SK-N-MC (cell line): ENCODE measurements at regions not wholly inside any gene's neighbourhood (a gene's known extent, or its start where the extent isn't known, plus 50 kb on each side); places are given as distances from the start of the nearest gene placed in this dataset.

ENCODE experiments used
- EZH2 ChIP-seq: fragments of 200-600 bp; sonication (generic); IDR thresholded peaks from one replicate; pipeline ENCODE4 v1.6.1; 2017; ENCODE audit warnings: antibody characterized with exemption
- POLR2AphosphoS5 ChIP-seq: IDR thresholded peaks from 2 replicates; pipeline ENCODE4 v1.6.1; 2012; ENCODE audit warnings: mild to moderate bottlenecking, low read depth, low read length, borderline replicate concordance

GRCh38 chr17:77738751-77739531 is 219.6 kb upstream of the TNRC6C start:
- no peak for TF ChIP-seq EZH2
- TF ChIP-seq POLR2AphosphoS5 = no peak
